ENCODE measurements at regions not wholly inside any gene's neighbourhood (a gene's known extent, or its start where the extent isn't known, plus 50 kb on each side); places are given as distances from the start of the nearest gene placed in this dataset.

DNA sequence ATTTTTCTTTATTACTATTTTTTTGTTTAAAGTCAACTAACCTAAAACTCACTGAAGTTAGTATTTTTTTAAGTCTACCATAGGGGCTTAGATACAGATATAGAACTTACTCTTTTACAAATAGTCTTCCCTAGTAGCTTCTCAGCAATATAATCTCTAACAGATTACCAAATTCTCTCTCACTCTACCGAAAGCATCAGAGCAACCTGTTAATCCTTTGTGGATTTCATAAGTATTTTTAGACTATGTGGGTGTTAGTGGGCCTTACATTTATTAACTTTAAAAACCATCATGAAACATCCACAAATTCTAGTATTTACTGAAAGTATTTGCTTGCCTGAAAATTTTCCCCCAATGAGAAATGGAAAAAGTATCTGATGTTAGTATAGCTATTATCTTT, 84.6 kb upstream of the TFPI start:
- TF ChIP-seq, protein P1, sequence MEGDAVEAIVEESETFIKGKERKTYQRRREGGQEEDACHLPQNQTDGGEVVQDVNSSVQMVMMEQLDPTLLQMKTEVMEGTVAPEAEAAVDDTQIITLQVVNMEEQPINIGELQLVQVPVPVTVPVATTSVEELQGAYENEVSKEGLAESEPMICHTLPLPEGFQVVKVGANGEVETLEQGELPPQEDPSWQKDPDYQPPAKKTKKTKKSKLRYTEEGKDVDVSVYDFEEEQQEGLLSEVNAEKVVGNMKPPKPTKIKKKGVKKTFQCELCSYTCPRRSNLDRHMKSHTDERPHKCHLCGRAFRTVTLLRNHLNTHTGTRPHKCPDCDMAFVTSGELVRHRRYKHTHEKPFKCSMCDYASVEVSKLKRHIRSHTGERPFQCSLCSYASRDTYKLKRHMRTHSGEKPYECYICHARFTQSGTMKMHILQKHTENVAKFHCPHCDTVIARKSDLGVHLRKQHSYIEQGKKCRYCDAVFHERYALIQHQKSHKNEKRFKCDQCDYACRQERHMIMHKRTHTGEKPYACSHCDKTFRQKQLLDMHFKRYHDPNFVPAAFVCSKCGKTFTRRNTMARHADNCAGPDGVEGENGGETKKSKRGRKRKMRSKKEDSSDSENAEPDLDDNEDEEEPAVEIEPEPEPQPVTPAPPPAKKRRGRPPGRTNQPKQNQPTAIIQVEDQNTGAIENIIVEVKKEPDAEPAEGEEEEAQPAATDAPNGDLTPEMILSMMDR (IDR thresholded peaks at IDR 0.05; ENCODE audit: insufficient read depth, low read length, poor library complexity, severe bottlenecking), result no peak
- TF ChIP-seq EZH2phosphoT487 (conservative IDR thresholded peaks at IDR 0.05; ENCODE audit: low read length), result no peak
